HG02610 (cell line): ENCODE measurements at regions not wholly inside any gene's neighbourhood (a gene's known extent, or its start where the extent isn't known, plus 50 kb on each side); places are given as distances from the start of the nearest gene placed in this dataset.
"Not testable (repeated sequence)": the region's sequence is repeated elsewhere in the genome, so short reads cannot be mapped to it uniquely, and the experiment has no call there.

ENCODE experiments used
- ATAC-seq: cut with Tn5 transposase; IDR thresholded peaks from one replicate; pipeline ENCODE4 v1.9.1; 2021; ENCODE audit warnings: mild to moderate bottlenecking, moderate library complexity; ENCODE audit not compliant: unreplicated experiment

- ATAC-seq, result no peak
These were observed 114.7 kb downstream of the SOX4 start for GRCh38 chr6:21708320-21708580.

GRCh38 chr6:21710216-21710615 lies 116.7 kb downstream of the SOX4 start:
- no peak for ATAC-seq

- no peak for ATAC-seq
These were observed 117.5 kb downstream of the SOX4 start for GRCh38 chr6:21710908-21711627.

GRCh38 chr6:21712213-21712612 lies 118.7 kb downstream of the SOX4 start:
- no peak for ATAC-seq

GRCh38 chr6:21713481-21713880 lies 119.9 kb downstream of the SOX4 start:
- ATAC-seq, result no peak

- ATAC-seq, result no peak
These were observed 121.6 kb downstream of the SOX4 start for GRCh38 chr6:21715180-21715579.

GRCh38 chr6:21722510-21722909 lies 129.0 kb downstream of the SOX4 start:
- no peak for ATAC-seq

- no peak for ATAC-seq
These were observed 133.1 kb downstream of the SOX4 start for GRCh38 chr6:21726676-21727075.

GRCh38 chr6:21728141-21728540 lies 134.6 kb downstream of the SOX4 start:
- ATAC-seq, result no peak

- ATAC-seq, result no peak
These were observed 135.9 kb downstream of the SOX4 start for GRCh38 chr6:21729431-21729830.

GRCh38 chr6:21730533-21730932 lies 137.0 kb downstream of the SOX4 start:
- no peak for ATAC-seq

GRCh38 chr6:21731411-21732031 lies 138.0 kb downstream of the SOX4 start:
- no peak for ATAC-seq

- not testable (repeated sequence) for ATAC-seq
These were observed 138.6 kb downstream of the SOX4 start for GRCh38 chr6:21732032-21732730.

GRCh38 chr6:21732731-21733130 lies 139.2 kb downstream of the SOX4 start:
- no peak for ATAC-seq

GRCh38 chr6:21733311-21733710 lies 139.8 kb downstream of the SOX4 start:
- no peak for ATAC-seq

GRCh38 chr6:21734204-21734603 lies 140.7 kb downstream of the SOX4 start:
- ATAC-seq, result no peak

- no peak for ATAC-seq
These were observed 144.9 kb downstream of the SOX4 start for GRCh38 chr6:21738180-21739094.

- no peak for ATAC-seq
These were observed 145.7 kb downstream of the SOX4 start for GRCh38 chr6:21739241-21739640.

GRCh38 chr6:21739838-21740237 lies 146.3 kb downstream of the SOX4 start:
- ATAC-seq, result no peak

GRCh38 chr6:21740376-21741124 lies 147.0 kb downstream of the SOX4 start:
- ATAC-seq, result no peak
